OCI-LY7 (cell line): ENCODE measurements at regions not wholly inside any gene's neighbourhood (a gene's known extent, or its start where the extent isn't known, plus 50 kb on each side); places are given as distances from the start of the nearest gene placed in this dataset.
"Not testable (repeated sequence)": the region's sequence is repeated elsewhere in the genome, so short reads cannot be mapped to it uniquely, and the experiment has no call there.

Source experiments
- EZH2phosphoT487 ChIP-seq: fragments of 200-600 bp; sonication (generic); IDR thresholded peaks from 2 replicates; pipeline ENCODE4 v1.6.1; 2018; ENCODE audit warnings: low read depth, borderline replicate concordance, mild to moderate bottlenecking, mixed run types, antibody characterized with exemption, low read length, moderate library complexity, mixed read lengths
- TF ChIP-seq, protein P1 (sequence below): fragments of 200-600 bp; sonication (generic); conservative IDR thresholded peaks from 2 replicates; pipeline ENCODE4 v1.5.1; 2014; ENCODE audit warnings: mild to moderate bottlenecking, antibody characterized with exemption, low read length, moderate library complexity, mixed read lengths

DNA sequence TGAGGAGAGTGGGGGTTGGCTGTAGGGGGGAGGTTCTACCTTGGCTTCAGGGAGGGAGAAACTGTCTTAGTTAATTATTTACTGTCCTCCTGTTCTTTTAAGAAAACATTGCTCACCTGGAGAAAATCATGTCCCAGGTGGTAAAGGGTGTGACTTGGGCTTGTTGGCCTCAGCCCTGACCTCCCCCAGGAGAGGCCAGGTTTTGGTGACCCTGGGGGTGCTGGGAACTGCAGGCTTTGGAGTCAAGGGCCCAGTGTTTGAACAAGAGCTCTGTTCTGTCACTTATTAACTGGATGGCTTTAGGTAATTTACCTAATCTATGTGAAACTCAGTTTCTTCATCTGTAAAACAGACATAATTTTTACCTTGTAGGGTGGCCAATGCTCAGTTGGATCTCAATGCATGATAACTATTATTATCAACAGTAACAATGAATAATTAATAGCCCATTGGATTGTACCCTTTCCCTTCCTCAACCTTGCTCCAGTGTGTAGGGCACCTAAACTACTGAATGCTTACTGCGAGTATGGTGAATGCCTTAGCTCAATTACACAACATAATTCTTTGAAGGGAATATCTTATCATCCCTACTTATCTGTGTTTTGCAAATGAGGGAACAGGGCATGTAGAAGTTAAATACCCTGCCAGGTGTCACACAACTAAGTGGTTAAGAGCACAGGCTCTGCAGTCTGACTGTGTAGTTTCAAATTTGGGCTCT, 959.4 kb upstream of the DEFB115 start:
- TF ChIP-seq, protein P1, sequence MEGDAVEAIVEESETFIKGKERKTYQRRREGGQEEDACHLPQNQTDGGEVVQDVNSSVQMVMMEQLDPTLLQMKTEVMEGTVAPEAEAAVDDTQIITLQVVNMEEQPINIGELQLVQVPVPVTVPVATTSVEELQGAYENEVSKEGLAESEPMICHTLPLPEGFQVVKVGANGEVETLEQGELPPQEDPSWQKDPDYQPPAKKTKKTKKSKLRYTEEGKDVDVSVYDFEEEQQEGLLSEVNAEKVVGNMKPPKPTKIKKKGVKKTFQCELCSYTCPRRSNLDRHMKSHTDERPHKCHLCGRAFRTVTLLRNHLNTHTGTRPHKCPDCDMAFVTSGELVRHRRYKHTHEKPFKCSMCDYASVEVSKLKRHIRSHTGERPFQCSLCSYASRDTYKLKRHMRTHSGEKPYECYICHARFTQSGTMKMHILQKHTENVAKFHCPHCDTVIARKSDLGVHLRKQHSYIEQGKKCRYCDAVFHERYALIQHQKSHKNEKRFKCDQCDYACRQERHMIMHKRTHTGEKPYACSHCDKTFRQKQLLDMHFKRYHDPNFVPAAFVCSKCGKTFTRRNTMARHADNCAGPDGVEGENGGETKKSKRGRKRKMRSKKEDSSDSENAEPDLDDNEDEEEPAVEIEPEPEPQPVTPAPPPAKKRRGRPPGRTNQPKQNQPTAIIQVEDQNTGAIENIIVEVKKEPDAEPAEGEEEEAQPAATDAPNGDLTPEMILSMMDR: not testable (repeated sequence)
- TF ChIP-seq EZH2phosphoT487: not testable (repeated sequence)
